HG02623 (cell line): ENCODE measurements at regions not wholly inside any gene's neighbourhood (a gene's known extent, or its start where the extent isn't known, plus 50 kb on each side); places are given as distances from the start of the nearest gene placed in this dataset.
"Not testable (repeated sequence)": the region's sequence is repeated elsewhere in the genome, so short reads cannot be mapped to it uniquely, and the experiment has no call there.

Source experiments
- ATAC-seq: cut with Tn5 transposase; IDR thresholded peaks from one replicate; pipeline ENCODE4 v1.9.1; 2021; ENCODE audit warnings: moderate library complexity; ENCODE audit not compliant: unreplicated experiment

GRCh38 chr2:168300460-168300859 is 53.1 kb upstream of the STK39 start:
- no peak for ATAC-seq

DNA sequence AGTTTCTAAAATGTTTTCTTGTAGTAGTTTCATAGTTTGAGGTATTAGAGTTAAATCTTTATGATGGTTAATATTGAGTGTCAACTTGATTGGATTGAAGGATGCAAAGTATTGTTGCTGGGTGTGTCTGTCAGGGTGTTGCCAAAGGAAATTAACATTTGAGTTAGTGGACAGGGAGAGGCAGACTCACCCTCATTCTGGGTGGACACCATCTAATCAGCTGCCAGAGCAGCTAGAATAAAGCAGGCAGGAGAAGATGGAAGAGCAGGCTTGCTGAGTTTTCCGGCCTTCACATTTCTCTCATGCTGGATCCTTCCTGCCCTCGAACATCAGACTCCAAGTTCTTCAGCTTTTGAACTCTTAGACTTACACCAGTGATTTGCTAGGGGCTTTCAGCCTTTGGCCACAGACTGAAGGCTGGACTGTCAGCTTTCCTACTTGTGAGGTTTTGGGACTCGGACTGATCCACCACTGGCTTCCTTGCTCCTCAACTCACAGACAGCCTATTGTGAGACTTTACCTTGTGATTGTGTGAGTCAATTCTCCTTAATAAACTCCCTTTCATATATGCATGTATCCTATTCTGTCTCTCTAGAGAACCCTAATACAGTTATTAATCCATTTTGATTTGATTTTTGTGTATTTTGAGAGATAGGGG is 56.8 kb upstream of the STK39 start:
- ATAC-seq = no peak

DNA sequence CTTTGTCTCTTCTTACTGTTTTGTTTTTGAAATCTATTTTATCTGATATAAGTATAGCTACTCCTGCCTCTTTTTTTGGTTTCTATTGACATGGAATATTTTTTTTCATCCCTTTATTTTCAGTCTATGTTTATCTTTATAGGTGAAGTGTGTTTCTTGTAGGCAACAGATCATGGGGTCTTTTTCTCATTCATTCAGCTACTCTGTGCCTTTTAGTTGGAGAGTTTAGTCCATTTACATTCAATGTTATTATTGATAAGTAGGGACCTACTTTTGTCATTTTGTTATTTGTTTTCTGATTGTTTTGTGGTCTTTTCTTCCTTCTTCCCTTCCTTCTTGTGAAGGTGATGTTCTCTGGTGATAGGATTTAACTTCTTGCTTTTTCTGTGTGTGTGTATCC is 60.0 kb upstream of the STK39 start:
- no peak for ATAC-seq

- ATAC-seq = no peak
Measured at GRCh38 chr2:168310580-168310979, 63.2 kb upstream of the STK39 start.

DNA sequence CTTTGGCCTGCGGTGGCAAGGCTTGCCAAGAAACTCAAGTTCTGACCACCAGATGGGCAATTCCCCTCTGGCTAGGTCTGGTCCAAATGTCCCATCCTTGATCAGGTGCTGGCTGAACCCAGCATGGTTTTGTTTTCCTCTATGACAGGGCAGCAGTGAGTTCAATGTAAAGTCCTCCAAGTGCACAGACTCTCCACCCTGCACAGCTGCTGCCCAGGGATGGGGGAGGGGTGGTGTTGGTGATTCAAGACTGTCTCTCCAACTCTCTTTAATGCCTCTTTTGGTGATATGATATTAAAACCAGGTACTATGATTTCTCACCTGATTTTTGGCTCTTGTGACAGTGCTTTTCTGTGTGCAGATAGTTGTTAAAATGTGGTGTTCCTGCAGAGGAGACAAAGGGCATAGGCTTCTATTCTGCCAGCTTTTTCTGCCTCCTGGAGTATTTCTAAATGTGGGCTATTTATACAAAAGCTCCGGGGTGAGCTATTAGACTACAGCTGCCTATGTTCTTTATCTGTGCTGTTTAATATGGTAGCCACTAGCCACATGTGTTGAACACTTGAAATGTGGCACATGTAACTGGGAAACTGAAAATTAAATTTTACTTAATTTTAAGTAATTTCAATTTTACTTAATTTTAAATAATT is 64.0 kb upstream of the STK39 start:
- no peak for ATAC-seq

DNA sequence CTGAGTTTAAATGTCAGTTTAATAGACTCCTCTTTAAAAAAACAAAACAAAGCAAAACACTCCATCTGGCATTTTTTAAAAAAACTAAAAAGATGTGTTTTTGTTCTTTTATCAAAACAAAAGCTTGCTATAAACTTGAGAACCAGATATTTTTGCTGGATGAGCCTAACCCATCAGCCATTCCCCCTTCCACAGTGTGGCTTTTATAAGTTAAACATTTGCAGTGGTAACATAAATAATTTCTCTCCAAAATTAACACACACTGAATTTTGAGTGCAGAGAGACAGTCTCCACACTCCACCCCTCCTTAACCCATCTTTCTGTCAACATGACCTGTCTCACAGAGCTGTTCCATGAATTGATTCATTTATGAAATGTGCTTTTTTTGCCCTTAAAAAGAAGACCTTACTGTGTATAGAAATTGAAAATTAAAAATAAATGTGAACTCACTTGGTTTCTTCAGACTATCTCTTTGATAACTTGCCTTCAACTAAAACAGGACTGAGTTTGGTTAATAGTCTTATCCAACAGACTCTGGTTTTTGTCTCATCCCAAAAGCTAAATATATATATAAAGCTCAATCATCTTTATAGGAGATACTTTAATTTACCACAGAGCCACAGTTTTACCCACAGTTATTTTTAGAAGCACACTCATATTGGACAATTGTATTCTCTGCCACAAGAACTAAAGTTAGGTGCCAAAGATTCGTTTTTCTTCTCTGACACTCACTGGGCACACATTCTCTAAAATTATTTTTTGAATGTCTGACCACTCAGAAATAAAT is 64.8 kb upstream of the STK39 start:
- no peak for ATAC-seq

DNA sequence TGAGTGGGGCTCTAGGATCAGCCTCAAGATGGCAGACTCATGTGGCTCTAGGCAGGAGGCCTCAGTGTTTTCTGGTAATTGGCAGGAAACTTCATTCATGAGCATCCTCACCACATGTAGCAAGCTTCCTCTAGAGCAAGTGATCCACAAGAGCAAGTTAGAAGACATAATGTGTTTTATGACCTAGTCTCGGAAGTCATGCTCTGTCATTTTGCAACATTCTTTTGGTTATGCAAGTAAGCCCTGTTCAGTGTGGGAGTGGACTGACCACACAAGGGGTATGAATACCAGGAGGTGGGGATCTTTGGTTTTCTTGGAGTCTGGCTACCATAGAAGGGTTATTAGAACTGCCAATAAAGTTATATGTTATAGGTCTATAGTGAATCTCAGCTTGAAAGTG is 66.8 kb upstream of the STK39 start:
- ATAC-seq = no peak

DNA sequence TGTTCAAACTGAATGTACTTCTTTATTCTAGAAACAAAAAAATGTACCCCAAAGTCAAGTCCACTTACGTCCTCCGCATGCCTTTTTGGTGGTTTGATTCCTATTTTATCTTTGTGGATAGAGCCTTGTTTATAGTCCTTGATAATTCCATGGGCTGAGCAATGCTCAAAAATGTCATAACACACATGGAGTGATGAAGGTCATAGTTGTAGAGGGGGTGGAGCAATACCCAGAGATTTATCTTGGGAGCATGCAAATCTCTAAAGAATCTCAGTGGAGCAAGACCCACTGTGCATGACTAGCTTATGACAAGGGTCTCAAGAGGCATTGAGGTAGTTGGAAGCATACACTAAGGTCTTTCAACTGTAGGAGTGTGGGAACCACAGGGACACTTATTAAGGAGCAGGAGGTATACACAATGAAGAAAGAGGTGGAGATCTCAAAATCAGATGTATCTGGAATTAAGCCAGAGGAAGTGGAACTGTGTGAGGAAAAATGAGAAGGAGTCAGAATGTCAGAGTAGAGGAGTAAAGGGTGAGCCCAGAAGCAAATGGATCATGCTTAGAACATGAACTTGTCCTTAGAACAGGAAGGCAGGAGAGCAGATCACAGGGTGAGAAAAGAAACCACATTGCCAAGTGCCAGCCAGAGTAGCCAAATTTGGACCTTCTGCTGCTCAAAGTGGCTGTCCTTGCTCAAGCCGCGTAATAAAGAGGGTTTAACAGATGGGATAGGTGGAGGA is 68.1 kb upstream of the STK39 start:
- no peak for ATAC-seq

DNA sequence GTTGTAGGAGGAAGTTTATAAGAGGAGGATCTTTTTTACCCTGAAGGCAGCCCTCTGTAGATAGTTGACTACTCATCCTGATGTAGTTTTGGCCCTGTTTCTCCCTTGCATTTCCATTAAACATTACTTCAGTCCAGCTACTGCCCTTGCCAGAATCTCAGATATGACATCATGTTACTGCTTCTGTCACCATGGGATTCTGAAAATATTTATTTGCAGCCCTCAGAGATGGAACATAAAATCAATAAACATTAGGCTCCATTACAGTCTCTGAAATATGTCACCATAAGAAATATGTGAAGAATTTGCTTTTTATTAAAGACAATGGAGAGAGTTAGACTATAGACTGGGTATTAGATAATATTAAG is 68.7 kb upstream of the STK39 start:
- ATAC-seq = no peak

DNA sequence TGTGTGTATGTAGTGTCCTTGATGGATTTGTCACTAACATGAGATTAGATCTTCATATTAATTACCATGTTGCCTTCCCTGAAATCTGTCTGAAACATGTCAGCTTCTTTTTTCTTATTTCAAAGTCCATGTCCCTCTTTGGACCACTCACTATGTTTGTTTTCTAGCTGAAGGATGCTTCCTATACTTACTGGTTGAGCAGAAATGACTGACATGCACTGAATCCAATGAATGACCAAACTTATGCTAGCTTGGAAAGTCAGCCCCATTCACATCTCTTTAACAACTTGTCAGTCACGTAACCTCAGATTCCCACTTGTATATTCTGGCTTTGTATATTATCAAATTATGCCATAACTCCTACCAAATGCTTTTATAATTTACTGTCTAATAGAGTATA is 69.9 kb upstream of the STK39 start:
- no peak for ATAC-seq

DNA sequence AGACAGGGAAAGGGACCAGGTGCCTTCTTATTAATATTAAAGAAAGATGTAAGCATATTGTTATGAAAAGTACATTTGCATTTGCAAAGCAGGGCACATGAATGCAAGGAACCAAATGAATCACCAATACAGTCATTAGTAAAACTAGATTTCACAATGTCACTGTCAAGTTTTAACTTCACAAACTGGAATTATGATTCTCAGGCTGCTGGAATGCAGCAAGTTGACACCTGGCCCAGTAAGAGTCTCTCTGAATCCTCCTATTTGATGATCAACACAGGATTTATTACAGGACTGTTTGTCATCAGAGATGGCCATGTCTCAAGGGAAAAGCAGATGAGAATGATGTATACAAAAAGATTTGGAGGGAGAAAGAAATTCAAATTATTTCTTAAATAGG is 72.9 kb upstream of the STK39 start:
- ATAC-seq = no peak

- no peak for ATAC-seq
Measured at GRCh38 chr2:168322325-168323007, 75.1 kb upstream of the STK39 start.

DNA sequence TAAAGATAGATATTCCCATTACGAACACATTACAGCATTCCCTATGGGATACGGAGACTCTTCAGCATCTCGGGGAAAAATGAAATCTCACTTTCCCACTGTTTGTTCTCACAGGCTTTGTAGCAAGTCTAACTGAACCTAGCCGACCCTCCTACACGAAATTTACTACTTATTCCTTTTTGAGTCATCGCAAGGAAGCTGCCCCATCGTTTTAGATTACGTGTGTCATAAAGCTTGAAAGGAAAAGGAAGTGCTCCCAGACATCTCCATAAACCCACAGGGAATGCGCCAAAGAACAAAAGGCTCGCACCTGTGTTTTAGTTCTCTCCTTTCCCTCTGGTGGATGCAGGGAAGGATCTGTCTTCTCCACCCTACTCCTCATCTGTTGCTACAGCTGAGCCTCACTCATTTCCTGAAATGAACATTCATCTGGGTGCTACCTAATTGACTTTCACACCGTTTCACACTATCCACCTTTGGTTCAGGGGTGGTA is 76.2 kb upstream of the STK39 start:
- ATAC-seq = no peak

DNA sequence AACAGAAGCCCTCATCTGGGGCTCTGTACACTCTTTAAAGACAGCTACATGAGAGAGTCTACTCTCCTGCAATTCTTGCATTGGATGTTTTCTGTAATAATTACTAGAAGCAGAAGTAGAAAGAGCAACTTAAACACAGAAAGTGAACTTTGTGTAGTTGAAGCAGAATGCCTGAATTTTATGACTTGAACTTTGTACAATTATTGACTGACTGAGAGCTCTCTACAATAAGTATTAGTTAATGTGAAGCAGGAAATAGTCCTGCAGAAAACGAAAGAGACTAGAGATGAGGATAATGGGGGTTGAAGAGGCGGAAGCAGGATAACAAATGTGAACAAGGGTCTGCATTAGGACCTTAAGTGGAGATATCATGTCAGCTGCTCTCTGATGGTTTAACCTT is 79.2 kb upstream of the STK39 start:
- no peak for ATAC-seq

DNA sequence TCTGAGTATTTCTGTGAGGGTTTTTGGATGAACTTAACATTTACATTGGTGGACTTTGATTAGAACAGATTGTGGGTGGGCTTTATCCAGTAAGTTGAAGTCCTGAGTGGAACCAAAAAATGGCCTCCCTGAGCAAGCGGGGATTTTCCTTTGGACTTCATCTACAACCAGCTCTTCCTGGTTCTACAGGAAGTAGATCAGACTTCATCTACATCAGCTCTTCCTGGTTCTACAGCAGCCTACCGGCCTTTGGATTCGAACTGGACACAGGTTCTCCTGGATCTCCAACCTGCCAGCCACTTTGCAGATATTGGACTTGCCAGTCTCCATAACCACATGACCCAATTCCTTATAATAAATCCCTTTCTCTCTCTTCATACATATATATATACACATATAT is 79.9 kb upstream of the STK39 start:
- ATAC-seq = no peak

GRCh38 chr2:168328421-168328820 is 81.0 kb upstream of the STK39 start:
- no peak for ATAC-seq

DNA sequence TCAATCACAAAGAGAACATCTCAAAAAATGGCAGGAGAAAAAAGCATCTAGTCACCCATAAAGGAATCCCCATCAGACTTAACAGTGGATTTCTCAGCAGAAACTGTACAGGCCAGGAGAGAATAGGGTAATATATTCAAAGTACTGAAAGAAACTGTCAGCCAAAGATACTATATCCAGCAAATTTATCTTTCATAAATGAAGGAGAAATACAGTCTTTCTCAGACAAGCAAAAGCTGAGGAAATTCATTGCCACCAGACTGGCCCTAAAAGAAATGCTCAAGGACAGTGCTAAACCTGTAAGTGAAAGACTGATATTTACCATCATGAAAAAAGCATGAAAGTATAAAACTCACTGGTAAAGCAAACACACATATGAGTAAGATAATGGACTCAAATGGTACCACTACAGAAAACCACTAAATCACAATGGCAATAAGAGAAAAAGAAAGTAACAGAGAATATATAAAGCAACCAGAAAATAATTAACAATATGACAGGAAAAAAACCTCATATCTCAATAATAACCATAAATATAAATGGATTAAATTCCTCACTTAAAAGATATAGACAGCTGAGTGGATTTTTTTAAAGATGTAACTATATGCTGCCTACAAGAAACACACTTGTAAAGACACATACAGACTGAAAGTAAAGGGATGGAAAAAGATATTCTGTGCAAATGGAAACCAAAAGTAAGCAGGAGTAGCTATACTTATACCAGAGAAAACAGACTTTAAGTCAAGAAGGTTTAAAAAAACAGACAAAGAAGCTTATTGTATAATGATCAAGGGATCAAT is 83.4 kb upstream of the STK39 start:
- no peak for ATAC-seq

DNA sequence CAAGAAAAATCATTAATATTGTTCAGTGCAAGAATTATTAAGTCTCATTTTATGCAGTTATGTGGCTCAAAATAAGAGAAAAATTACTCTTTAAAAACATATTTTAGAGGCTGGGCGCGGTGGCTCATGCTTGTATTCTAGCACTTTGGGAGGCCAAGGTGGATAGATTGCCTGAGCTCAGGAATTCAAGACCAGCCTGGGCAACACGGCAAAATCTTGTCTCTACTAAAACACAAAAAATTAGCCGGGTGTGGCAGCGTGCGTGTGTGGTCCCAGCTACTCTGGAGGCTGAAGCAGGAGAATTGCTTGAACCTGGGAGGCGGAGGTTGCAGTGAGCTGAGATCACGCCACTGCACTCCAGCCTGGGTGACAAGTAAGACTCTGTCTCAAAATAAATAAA is 87.9 kb upstream of the STK39 start:
- not testable (repeated sequence) for ATAC-seq

DNA sequence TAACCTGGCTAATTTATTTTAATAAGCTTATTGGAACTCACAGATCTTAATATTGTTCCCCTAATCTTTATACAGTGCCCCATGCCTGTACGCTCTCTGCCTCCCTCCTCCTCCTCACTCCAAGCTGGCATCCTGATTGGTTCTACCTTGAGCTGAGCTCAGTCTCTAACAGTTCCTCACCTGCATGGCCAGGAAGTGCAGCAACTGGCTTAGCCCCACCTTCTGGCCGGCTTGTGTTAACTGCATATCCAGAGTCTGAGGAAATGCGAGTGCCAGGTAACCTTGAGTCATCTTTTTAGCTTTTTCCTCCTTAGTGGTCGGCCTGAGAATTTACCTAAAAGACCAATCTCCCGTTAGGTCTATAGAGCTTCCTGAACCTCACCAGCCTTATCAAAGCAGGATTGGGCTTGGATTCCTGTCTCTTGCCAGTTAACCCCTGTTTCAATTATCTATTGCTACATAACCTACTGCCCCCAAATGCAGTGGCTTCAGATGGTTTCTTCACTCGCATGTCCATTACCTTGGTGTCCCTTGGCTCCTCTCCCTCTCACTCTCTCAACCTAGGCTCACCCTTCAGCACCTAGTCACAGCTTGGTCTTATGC is 89.5 kb upstream of the STK39 start:
- peak; percentile 78 for ATAC-seq

- no peak for ATAC-seq
Measured at GRCh38 chr2:168338292-168338691, 90.9 kb upstream of the STK39 start.
